ENCODE measurements at regions not wholly inside any gene's neighbourhood (a gene's known extent, or its start where the extent isn't known, plus 50 kb on each side); places are given as distances from the start of the nearest gene placed in this dataset.

DNA sequence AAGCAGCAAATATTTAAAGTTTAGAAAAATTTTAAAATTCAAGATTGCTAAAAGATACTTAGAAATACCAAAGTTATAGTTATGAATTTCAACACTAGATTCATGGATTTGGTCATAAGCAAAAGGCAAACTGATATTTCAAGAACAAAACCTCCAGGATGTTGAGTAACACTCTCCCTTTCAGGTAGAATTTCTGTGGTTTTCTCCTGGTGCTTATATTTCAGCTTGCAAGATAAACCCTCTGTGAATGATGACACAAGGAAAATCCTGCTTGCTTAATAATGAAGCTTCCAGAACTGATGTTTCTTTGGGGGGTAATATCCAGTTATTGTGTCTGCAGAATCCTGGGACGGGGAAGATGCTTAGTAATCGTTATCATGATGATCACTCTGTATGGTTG is 320.3 kb upstream of the EDNRB start:
- Mint-ChIP-seq H3K9me3 (ENCODE audit: unreplicated experiment) (peaks cover 2% of the 10 kb centered on the region), H3K27ac (ENCODE audit: unreplicated experiment) (no peak overlapping the region), H3K27me3 (ENCODE audit: unreplicated experiment) (no peaks in the 10 kb centered on the region), H3K4me1 (ENCODE audit: low read depth, unreplicated experiment) (peaks cover 22% of the 10 kb centered on the region), H3K4me3 (ENCODE audit: unreplicated experiment) (no peak overlapping the region), H3K36me3 (ENCODE audit: unreplicated experiment) (no peaks in the 10 kb centered on the region)
- DNase-seq = no peak
- TF ChIP-seq CTCF (IDR thresholded peaks at IDR 0.05; ENCODE audit: partially characterized antibody, unreplicated experiment) = no peak

- Mint-ChIP-seq H3K9me3 (ENCODE audit: unreplicated experiment) (no peaks in the 10 kb centered on the region), H3K36me3 (ENCODE audit: unreplicated experiment) (no peaks in the 10 kb centered on the region), H3K4me3 (ENCODE audit: unreplicated experiment) (no peak overlapping the region), H3K27ac (ENCODE audit: unreplicated experiment) (no peak overlapping the region), H3K4me1 (ENCODE audit: low read depth, unreplicated experiment) (no peaks in the 10 kb centered on the region), H3K27me3 (ENCODE audit: unreplicated experiment) (no peaks in the 10 kb centered on the region)
- no peak for TF ChIP-seq CTCF (IDR thresholded peaks at IDR 0.05; ENCODE audit: partially characterized antibody, unreplicated experiment)
- no peak for DNase-seq
These were observed 310.3 kb upstream of the EDNRB start for GRCh38 chr13:78228940-78229339.

GRCh38 chr13:78228211-78228610 is 309.6 kb upstream of the EDNRB start:
- H3K4me1 Mint-ChIP-seq (ENCODE audit: low read depth, unreplicated experiment) = no peaks in the 10 kb centered on the region
- no peak for DNase-seq
- H3K9me3 Mint-ChIP-seq (ENCODE audit: unreplicated experiment) = no peaks in the 10 kb centered on the region
- no peak overlapping the region for H3K27ac Mint-ChIP-seq (ENCODE audit: unreplicated experiment)
- H3K27me3 Mint-ChIP-seq (ENCODE audit: unreplicated experiment) = no peaks in the 10 kb centered on the region
- TF ChIP-seq CTCF (IDR thresholded peaks at IDR 0.05; ENCODE audit: partially characterized antibody, unreplicated experiment) = no peak
- no peaks in the 10 kb centered on the region for H3K36me3 Mint-ChIP-seq (ENCODE audit: unreplicated experiment)
- H3K4me3 Mint-ChIP-seq (ENCODE audit: unreplicated experiment) = no peak overlapping the region

DNA sequence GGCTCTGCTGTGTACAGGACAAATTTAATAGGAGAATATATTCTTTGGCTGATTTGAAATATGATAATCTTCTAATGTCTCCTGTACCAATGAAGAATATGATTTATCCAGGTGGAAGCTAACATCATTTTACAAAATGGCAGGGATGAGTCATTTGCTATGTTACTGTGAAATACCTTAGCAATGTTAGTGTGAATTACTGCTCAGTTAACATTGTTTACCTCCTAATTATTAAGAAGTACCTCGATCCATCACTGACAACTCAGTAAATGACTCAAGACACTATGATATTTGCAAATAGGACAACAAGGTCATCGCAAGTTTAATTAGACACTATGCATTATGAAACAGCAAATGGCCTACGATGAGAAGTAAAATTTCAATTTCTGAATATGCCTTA is 309.1 kb upstream of the EDNRB start:
- Mint-ChIP-seq H3K27ac (ENCODE audit: unreplicated experiment) (no peak overlapping the region), H3K4me3 (ENCODE audit: unreplicated experiment) (no peak overlapping the region), H3K9me3 (ENCODE audit: unreplicated experiment) (no peaks in the 10 kb centered on the region), H3K36me3 (ENCODE audit: unreplicated experiment) (no peaks in the 10 kb centered on the region), H3K4me1 (ENCODE audit: low read depth, unreplicated experiment) (no peaks in the 10 kb centered on the region), H3K27me3 (ENCODE audit: unreplicated experiment) (no peaks in the 10 kb centered on the region)
- DNase-seq = no peak
- TF ChIP-seq CTCF (IDR thresholded peaks at IDR 0.05; ENCODE audit: partially characterized antibody, unreplicated experiment) = no peak

DNA sequence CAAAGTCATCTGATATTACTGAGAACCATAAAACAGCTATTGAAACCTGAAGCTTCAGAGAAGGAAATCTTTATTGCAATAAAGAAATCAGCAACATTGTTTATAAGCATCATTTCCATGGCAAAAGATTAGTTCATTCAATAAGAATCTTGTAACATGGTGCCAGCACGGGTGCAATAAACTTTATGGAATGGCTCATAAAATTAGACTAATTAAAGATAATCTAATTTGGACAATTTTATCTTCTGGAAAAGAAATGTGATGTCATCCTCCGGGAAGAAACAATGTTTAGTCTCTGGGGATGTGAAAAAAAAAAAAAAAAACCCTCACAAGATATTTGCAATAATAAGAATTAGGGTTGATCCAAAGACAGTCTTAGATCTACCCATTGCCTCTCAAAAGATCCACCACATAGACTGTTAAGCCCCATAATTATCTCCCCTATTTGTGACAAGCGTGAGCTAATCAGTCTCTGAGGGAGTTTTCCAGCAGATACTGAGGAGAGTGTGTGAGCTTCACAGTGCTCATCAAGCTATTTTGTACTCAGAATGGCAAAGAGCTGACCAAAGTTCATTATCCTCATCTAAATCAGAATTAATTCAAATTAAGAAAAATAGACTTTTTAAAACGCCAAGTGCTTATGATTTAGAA is 297.0 kb upstream of the EDNRB start:
- no peak overlapping the region for H3K4me3 Mint-ChIP-seq (ENCODE audit: unreplicated experiment)
- H3K36me3 Mint-ChIP-seq (ENCODE audit: unreplicated experiment) = no peaks in the 10 kb centered on the region
- H3K9me3 Mint-ChIP-seq (ENCODE audit: unreplicated experiment) = peaks cover 1% of the 10 kb centered on the region
- H3K4me1 Mint-ChIP-seq (ENCODE audit: low read depth, unreplicated experiment) = peaks cover 11% of the 10 kb centered on the region
- H3K27me3 Mint-ChIP-seq (ENCODE audit: unreplicated experiment) = no peaks in the 10 kb centered on the region
- H3K27ac Mint-ChIP-seq (ENCODE audit: unreplicated experiment) = no peak overlapping the region
- no peak for TF ChIP-seq CTCF (IDR thresholded peaks at IDR 0.05; ENCODE audit: partially characterized antibody, unreplicated experiment)
- no peak for DNase-seq

All from glutamatergic neuron (in vitro differentiated cells).